Stromal cell of bone marrow (primary cell): ENCODE measurements at regions not wholly inside any gene's neighbourhood (a gene's known extent, or its start where the extent isn't known, plus 50 kb on each side); places are given as distances from the start of the nearest gene placed in this dataset.

Source experiments
- DNase-seq: peaks from one replicate; pipeline ENCODE4 v3.0.0-alpha.2; 2012; ENCODE audit warnings: low read depth

DNA sequence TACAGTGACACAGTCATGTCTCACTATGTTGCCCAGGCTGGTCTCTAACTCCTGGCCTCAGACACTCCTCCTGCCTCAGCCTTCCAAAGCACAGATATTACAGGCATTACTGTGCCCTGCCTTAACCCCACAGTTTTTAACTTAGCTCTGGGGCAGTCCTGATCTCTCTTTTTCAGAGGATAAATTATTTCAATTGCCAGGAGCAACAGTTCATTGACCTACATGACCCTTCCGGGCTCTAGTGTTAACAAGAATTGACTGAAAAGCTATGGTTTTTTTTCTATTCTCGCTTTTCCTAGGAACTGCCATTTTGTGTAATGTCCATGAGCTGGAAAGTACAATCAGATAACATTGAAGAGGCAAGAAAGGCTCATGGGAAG, 92.8 kb downstream of the HNRNPLL start:
- no peak for DNase-seq

DNA sequence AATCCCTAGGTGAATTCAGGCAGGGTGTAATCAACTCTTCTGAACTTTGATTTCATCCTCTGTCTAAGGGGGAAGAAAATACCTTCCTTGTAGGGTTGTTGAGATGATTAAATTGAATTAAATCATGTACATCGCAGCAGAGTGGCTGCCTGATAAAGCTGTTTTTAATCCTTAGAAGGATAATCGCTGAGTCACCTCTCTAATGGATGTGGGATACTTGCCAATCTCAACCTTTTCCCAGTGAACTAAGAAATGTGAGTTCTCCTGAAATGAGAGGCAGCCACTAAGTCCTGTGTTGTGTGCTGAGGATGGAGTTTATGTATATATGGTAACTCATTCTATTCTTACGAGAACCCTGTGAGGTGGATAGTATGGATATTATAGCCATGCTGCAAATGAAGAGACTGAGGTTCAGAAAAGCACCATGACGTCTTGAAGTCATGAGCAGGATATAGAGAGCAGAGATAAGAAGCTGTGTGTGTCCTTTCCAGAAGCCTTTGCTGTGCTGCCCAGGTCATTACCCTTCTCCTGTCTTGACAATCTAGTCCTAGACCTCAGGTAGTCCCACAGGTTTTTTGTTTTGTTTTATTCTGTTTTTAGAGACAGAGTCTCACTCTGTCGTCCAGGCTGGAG, 93.3 kb downstream of the HNRNPLL start:
- DNase-seq: peak; percentile 57

DNA sequence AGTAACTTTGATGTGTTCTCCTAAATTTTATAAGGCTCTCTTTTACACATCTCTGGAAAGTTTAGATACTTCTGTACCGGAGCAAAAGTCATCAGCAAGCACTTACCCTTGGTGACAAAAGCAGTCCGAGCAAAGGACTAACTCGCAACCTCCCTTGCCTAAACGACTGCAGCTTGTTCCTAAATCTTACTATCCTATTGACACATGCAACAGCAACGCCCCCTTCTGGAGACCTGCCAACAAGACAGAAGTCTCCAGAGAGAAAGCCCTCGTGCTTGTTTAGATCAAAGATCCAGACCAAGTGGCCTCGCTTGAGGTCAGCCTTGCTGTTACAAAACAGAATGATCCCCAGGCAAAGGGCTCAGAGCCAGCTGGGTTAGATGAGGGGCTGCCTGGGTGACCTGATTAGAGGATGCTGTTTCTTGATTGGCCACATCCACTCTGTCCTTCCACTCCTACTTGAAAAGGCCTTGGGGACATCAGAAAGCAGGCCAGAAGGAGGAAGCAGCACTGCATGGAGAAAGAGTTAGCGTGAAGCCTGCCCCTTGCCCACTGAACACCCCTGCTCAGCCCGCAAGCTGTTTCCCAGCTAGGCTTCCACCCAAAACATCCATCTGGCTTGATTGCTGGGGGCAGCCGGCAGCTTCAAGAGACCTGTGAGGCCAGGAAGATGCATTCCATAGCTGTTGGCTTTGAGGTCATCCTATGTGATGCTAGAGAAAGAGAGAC, 94.3 kb downstream of the HNRNPLL start:
- DNase-seq: peak; percentile 58

DNA sequence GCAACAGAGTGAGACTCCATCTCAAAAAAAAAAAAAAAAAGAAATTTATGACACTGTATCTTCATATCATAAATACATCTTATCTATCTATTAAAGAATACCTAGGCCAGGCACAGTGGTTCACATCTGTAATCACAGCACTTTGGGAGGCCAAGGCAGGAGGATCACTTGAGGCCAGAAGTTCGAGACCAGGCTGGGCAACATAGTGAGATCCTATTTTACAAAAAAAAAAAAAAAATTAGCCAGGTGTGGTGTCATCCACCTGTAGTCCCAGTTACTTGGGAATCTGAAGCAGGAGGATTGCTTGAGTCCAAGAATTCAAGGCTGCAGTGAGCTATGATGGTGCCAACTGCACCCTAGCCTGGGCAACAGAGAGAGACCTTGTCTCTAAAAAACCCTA, 95.0 kb downstream of the HNRNPLL start:
- no peak for DNase-seq

DNA sequence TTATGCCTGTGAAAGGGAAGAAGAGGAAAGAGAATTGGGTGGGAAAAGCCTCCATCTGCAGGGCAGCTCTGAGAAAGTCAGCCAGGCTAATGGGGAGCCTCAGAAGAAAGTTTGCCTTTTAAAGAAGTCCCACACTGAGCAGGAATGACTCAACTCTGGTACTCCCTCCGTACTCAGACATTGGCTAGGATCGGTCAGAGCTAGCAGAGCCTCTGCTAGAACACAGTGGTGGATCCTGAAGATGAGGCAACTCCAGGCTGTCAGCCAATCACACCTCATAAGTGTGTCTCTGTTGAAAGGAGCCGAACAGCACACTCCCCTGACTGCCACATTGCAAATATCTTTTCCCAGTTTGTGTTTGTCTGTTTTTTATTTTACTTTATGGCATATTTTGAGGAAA, 96.9 kb downstream of the HNRNPLL start:
- DNase-seq: peak; percentile 75

DNA sequence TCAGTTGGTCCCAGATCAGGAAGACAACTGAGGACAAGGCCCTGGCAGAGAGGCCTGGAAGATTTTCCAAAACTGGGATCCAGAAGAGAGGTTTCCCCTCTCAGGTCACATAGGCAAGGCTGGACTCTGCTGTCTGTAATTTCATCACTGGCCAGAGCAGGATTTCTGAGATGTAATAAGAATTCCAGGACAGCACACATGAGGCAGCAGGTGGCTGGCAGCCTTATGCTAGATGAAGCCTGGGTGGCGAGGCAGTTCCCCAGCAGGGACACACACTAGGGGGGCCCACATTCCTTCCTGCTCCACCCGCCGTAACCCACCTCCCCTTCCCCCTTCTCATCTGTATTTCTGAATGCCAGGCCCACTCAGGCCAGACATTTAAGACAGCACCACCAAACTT, 98.6 kb downstream of the HNRNPLL start:
- DNase-seq: no peak

DNA sequence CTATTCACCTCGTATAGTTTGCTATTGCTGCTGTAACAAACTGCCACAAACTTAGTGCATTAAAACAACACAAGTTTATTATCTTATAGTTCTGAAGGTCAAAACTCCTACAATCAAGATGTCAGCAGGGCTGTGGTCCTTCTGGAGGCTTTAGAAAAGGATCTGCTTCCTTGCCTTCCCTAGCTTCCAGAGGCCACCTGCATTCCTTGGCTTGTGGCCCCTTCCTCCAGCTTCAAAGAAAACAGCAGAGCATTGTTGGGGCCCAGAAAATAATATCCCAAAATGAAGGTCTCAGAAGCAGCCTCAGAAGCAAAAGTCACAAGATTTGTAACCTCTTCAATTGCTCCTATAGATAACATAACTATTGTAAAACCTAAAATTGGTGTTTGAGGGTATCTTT, 100.6 kb downstream of the HNRNPLL start:
- DNase-seq: no peak

DNA sequence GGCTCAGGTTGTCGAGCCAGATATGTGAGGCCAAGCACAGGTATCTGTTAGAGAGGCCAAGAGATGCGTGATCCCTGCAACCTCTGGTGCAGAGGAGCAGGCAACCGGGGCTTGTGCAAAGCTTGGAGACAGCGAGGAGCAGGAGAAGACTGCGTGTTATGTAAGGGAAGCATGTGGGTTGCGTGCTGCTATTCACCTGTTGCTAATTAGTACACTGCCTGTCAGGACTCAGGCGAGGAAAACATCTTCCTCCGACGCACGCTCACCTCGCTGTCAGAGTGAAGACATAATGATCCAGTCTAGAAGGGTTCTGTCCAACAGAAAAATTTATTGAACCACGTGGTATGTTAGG, 102.5 kb downstream of the HNRNPLL start:
- no peak for DNase-seq

DNA sequence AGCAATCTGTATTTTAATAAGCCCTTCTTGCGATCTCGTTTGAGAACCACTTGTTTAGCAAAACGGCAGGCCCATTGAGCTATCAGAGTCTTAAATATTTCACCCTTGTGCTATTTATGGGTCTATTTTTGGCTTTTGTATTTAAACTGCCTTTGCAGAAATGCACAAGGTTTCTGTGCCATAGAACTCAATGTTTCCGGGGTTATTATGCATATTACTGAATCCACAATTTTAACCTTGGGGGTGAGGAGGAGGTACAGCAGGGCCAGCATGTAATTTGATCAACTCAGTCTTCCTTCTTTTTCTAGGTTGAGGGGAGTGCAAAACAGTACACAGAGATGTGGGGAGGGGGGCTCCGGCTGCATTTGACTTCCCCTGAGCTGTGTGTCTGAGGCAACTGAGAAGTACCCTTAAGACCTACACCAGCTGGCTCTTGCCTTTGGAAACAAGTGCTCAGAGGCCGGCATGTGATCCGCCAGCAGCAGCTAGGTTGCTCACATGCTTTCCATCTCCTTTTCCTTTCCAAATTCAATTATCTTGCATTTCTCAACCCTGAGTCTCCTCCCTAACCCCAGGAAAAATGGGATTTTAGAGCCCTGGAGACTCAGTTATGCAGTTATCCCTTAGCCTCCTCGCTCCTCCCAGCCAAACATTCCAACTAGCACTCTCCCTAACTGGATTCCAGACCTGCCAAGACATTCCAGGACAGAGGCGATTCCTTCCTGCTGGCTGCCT, 103.0 kb downstream of the HNRNPLL start:
- peak; percentile 18 for DNase-seq

DNA sequence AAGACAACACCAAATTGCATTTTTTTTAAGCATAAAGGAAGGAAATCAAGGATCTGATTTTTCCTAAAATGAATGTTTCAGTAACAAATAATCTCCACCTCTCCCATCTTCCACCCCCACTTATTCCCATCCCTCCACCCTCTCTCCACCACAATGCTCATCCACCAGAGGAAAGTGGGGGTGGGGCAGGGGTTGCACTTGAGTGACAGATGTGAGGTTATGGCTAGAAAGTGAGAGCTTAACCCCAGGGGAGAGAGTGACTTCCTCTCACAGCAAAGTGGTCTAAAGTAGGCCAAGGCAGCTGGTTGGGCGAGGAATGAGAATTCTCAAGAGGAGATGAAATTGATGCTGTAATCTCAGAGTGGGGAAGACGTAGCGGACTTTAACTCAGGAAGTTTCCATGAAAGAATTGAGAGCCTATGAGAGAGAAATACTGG, 104.7 kb downstream of the HNRNPLL start:
- DNase-seq: no peak

DNA sequence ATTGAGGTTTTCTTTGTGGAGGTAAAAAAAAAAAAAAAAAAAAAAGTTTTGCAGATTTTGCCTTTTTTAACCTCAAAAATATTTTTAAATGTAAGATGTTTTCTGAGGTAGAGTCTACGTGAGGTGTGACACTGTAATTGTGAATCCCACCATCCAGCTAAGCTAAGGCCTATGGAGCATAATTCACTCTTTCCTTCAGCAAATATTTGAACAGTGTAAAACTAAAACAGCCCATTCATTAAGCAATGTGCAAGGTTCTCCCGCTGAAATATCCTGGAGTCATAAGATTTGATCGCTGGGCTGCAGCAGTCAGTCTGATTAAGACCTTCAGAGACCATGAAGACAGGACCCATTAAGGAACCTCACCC, 105.1 kb downstream of the HNRNPLL start:
- no peak for DNase-seq

DNA sequence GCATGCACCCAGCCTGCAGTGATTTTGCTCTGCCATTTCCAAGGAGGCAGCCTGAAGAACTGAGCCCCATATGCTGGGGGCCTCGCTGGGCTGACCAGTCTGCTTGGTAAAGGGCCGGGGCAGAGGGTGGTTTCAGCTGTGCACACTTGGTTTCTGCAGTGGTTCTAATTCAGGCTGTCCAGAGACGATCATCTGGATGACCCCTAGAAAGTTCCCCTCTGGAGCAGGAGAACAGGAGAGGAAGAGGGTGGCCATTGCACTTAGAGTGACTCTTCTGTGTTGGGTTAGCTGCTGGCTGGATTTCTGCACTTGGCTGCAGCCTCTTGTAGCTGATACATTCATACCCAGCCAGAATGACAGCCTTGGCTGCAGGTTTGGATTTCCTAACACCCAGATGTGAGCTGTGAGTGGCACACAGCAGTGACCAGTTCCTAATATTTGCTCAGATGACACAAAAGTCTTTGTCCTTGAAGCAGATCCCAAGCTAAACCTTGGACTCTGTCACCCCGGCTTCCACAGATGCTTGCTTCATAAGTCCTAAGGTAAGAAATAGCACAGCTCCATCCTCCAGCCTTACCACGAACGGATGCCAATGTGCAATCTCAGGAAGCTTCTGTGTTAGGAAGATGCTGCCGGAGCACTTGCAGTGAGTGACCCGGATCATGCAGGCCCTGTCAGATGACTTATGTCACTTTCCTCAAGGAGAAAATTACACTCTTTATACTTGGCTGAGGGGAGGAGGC, 105.6 kb downstream of the HNRNPLL start:
- peak; percentile 15 for DNase-seq

DNA sequence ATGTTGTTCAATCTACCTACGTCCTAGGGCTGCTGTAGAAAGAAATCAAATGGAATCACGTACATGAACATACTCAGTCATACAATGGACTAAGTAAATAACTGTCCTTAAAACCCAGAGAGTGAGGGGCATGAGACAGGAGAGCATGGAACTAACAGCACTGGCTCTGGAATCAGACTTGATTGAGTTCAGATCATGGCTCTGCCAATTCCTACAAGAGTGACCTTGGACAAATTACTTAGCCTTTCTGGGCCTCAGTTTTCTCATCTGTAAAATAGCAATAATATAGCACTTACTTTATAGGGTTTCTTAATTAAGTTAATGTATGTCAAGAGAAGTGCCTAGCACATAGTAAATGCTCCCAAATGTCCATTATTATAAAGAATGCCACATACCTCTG, 106.8 kb downstream of the HNRNPLL start:
- DNase-seq: no peak

DNA sequence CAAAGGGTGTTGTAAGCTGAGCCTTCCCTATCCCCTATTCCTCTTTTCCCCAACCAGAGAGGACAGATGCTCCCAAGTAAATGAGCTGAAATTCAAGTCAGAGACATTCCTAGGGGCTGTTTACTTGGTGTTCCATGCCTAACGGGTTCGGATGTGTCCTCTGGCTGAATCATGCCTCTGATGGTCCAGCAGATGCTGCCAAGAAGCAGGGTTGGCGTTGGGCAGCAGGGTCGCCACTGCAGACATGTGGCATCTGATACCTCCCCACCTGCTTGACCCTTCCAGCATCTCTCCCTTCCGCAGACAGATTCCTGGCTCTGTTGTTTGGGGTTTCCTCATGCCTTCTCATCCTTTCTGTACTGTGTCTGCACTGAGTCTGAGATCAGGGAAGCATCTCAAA, 108.3 kb downstream of the HNRNPLL start:
- DNase-seq: no peak

DNA sequence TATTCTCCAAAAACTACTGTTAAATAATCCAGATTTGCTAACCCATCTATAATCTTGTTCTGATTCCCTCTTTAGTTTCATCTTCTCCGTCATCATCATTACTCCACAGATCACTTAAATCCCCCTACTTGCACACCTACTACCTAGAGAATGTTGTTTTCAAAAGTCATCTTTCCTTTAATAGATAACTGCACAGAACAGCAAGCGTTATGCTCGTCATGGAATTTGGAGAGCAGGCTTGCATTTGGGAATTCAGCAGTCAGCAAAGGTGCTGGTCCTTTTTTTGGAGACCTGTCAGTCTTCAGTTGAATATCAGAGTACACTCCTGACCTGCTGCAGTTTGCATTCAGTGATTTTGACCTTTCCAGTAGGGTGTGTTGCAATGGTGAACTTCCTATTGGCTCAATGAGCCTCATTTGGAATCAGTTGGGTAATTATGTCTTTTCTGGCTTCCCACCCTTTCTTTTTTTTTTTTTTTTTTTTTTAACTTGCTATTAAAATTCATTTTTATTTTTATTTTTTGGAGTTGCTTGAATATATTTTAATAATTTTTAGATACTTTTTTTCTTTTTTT, 110.6 kb downstream of the HNRNPLL start:
- no peak for DNase-seq

DNA sequence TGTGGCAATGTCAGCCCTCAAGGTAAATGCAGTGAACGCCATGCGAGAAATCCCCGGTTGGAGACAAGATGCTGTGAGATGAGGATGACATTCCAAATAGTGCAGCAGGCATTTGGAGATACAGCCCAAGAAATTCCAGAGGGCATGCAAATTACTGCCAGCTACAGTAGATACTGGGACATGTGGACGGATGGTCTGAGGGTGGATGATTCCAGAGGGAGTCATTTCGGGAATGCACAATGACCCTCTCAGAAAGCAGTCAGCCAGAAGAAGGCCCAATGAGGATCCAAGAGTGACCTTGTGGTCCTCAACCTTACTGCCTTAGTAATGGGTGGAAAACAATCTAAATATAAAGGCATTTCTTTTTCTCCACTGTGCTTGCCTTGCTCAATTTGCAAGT, 111.3 kb downstream of the HNRNPLL start:
- no peak for DNase-seq

DNA sequence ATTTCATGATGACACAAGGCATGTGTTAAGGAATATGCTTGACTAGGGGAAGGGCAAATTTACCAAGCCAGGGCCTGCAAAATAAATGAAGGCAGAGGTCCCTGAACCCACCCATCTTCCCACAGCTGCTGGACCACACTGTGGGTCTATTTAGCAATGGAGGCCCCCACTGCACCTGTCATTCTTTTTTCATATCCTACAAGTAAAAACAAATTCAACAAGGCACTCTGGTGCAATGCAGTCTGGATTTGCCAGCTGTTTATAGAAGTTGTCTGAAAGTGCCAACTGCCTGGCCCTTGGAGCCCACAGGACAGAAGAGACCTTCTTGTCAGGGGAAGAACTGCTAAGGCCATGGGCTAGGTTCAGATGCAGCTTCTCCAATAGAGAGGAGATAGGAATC, 112.8 kb upstream of the ATL2 start:
- no peak for DNase-seq

DNA sequence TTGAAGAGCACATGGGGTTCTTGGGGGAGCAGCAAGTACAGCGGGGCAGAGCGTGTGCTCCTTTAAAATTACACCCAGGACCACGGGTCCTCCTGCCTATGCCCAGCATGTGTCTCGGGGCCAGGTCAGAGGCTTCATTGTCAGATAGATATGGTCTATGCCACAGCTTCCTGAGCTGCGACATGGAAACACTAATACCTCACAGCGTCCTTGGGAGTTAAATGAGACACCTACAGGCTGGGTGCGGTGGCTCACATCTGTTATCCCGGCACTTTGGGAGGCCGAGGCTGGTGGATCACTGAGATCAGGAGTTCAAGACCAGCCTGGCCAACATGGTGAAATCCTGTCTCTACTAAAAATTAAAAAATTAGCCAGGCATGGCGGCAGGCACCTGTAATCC, 110.8 kb upstream of the ATL2 start:
- DNase-seq: no peak

DNA sequence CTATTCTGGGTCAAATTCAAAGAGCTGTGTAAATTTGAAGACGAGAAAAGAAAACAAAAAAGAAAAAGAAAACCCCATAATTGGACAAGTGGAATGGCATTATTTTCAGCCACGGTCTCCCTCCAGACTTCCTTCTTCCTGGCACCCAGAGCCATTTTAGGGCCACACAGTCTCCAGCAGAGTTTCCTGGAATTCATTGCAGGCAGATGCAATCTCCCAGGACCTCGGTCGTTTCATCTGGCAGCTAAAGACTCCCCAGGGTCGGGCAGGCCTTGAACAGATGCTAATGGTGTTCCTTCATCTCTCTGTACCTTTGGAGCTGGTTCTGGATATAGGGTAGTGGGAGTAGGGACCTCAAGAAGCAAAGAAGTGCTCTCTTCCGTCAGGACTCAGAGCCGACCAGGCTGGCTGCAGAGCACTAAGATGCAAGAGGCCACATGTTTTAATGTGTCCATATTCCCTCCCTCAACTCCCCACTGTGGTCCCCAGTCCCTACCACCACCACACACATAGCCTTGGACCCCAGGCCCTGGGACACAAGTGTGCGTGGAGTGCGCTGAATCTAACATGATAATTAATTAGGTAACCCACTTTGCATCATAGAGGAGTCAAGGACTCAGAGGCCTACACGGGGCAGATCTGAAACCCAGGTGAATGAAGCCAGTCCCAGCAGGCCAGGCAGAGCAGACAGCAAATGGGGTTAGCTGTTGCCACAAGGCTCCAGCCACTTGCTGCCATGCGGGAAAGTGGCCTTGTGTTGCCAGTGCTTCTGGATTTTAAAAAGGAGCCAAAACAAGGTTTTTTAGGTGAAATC, 109.3 kb upstream of the ATL2 start:
- DNase-seq: no peak

DNA sequence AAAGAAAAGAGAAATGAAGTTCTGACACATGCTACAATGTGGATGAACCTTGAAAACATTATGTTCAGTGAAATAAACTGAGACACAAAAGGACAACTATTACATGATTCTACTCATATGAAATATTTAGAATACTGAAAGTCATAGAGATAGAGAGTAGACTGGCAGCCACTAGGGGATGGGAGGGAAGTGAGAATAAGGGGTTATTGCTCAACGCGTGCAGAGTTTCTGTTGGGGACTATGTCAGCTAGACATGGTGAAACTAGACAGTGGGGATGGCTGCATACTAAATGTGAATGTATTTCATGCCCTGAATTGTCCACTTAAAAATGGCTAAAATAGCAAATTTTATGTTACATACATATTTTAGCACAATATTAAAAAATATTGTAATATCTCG, 108.7 kb upstream of the ATL2 start:
- no peak for DNase-seq

DNA sequence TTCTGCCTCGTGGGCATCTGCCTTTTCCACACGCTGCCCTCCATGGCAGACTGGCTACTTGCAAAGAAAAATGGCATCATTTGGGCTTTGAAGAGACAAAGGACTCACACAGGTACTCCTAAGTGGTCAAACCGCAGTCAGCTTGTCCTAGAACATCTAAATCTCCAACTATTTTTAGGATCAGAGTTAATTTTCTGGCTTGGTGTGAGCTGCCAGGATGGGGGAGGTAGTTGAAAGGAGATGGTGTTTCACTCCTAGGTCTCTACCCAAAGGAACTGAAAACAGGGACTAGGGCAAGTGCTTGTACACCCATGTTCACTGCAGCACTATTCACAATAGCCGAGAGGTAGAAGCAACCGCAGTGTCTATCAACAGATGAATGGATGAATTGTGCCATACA, 107.9 kb upstream of the ATL2 start:
- DNase-seq: no peak
